Progenitor cell of endocrine pancreas (in vitro differentiated cells): ENCODE measurements at regions not wholly inside any gene's neighbourhood (a gene's known extent, or its start where the extent isn't known, plus 50 kb on each side); places are given as distances from the start of the nearest gene placed in this dataset.

Experiments used
- DNase-seq: peaks from one replicate; pipeline ENCODE4 v3.0.0; 2021; ENCODE audit warnings: low spot score; ENCODE audit not compliant: unreplicated experiment
- H3K27ac Mint-ChIP-seq: 2 replicates; pipeline ENCODE4 v1.8.0; 2021; ENCODE audit warnings: mild to moderate bottlenecking, moderate library complexity, mixed read lengths
- H3K27me3 Mint-ChIP-seq: 2 replicates; pipeline ENCODE4 v1.8.0; 2021; ENCODE audit warnings: mixed read lengths
- H3K36me3 Mint-ChIP-seq: 2 replicates; pipeline ENCODE4 v1.8.0; 2022; ENCODE audit warnings: mixed read lengths; ENCODE audit not compliant: insufficient read depth
- H3K4me1 Mint-ChIP-seq: 2 replicates; pipeline ENCODE4 v1.8.0; 2021; ENCODE audit warnings: low read depth, mixed read lengths
- H3K4me3 Mint-ChIP-seq: 2 replicates; pipeline ENCODE4 v1.8.0; 2021; ENCODE audit warnings: low read depth, mild to moderate bottlenecking, moderate library complexity, mixed read lengths
- H3K9me3 Mint-ChIP-seq: 2 replicates; pipeline ENCODE4 v1.8.0; 2021; ENCODE audit warnings: low read depth, mixed read lengths
- TF ChIP-seq, protein P1 (sequence below): fragments of 200-600 bp; sonication (generic); IDR thresholded peaks from one replicate; pipeline ENCODE4 v1.5.0; 2021; ENCODE audit warnings: antibody characterized with exemption, mild to moderate bottlenecking; ENCODE audit not compliant: unreplicated experiment

DNA sequence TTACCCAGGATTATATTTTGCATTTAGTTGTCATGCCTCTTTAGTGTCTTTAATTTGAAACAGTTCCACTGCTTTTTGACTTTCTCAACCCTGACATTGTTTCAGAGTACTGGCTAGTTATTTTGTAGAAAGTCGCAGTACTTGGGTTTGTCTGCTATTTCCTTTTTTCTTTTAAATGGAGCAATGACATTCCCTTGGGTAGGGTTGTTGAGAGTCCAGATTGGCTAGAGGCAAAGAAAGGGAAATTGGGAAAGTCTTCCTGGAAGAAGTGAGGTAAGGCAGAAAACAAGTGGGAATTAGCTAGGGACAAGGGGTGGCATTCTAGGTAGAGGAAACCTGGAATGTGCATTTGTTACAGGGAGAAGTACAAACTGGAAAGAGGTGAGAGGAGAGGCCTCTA is 245.9 kb downstream of the EMP1 start:
- H3K36me3 Mint-ChIP-seq, result no peaks in the 10 kb centered on the region
- no peak overlapping the region for H3K27ac Mint-ChIP-seq
- peaks cover 5% of the 10 kb centered on the region for H3K4me1 Mint-ChIP-seq
- peaks cover 6% of the 10 kb centered on the region for H3K9me3 Mint-ChIP-seq
- TF ChIP-seq, protein P1, sequence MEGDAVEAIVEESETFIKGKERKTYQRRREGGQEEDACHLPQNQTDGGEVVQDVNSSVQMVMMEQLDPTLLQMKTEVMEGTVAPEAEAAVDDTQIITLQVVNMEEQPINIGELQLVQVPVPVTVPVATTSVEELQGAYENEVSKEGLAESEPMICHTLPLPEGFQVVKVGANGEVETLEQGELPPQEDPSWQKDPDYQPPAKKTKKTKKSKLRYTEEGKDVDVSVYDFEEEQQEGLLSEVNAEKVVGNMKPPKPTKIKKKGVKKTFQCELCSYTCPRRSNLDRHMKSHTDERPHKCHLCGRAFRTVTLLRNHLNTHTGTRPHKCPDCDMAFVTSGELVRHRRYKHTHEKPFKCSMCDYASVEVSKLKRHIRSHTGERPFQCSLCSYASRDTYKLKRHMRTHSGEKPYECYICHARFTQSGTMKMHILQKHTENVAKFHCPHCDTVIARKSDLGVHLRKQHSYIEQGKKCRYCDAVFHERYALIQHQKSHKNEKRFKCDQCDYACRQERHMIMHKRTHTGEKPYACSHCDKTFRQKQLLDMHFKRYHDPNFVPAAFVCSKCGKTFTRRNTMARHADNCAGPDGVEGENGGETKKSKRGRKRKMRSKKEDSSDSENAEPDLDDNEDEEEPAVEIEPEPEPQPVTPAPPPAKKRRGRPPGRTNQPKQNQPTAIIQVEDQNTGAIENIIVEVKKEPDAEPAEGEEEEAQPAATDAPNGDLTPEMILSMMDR, result no peak
- peaks cover 36% of the 10 kb centered on the region for H3K27me3 Mint-ChIP-seq
- no peak for DNase-seq
- H3K4me3 Mint-ChIP-seq, result no peak overlapping the region

GRCh38 chr12:13440844-13441243 is 244.3 kb downstream of the EMP1 start:
- peaks cover 6% of the 10 kb centered on the region for H3K9me3 Mint-ChIP-seq
- H3K36me3 Mint-ChIP-seq, result no peaks in the 10 kb centered on the region
- H3K4me3 Mint-ChIP-seq, result no peak overlapping the region
- DNase-seq, result no peak
- no peak overlapping the region for H3K27ac Mint-ChIP-seq
- TF ChIP-seq, protein P1, result no peak
- H3K27me3 Mint-ChIP-seq, result peaks cover 52% of the 10 kb centered on the region
- peaks cover 11% of the 10 kb centered on the region for H3K4me1 Mint-ChIP-seq

- H3K4me1 Mint-ChIP-seq, result peaks cover 11% of the 10 kb centered on the region
- no peaks in the 10 kb centered on the region for H3K36me3 Mint-ChIP-seq
- no peak overlapping the region for H3K4me3 Mint-ChIP-seq
- H3K27ac Mint-ChIP-seq, result no peak overlapping the region
- no peak for DNase-seq
- TF ChIP-seq, protein P1, result no peak
- H3K9me3 Mint-ChIP-seq, result no peaks in the 10 kb centered on the region
- peaks cover 66% of the 10 kb centered on the region for H3K27me3 Mint-ChIP-seq
Observed at GRCh38 chr12:13437541-13437940, 241.0 kb downstream of the EMP1 start.

- H3K27me3 Mint-ChIP-seq, result peaks cover 66% of the 10 kb centered on the region
- peaks cover 11% of the 10 kb centered on the region for H3K4me1 Mint-ChIP-seq
- TF ChIP-seq, protein P1, result no peak
- H3K4me3 Mint-ChIP-seq, result no peak overlapping the region
- no peak for DNase-seq
- H3K9me3 Mint-ChIP-seq, result no peaks in the 10 kb centered on the region
- no peaks in the 10 kb centered on the region for H3K36me3 Mint-ChIP-seq
- no peak overlapping the region for H3K27ac Mint-ChIP-seq
Observed at GRCh38 chr12:13436696-13437391, 240.3 kb downstream of the EMP1 start.

- Mint-ChIP-seq H3K27me3 (peaks cover 66% of the 10 kb centered on the region), H3K36me3 (no peaks in the 10 kb centered on the region), H3K4me1 (peaks cover 7% of the 10 kb centered on the region), H3K9me3 (no peaks in the 10 kb centered on the region), H3K4me3 (no peak overlapping the region), H3K27ac (no peak overlapping the region)
- TF ChIP-seq, protein P1, result no peak
- DNase-seq, result no peak
Observed at GRCh38 chr12:13436182-13436581, 239.7 kb downstream of the EMP1 start.
